H1 (cell line): ENCODE measurements at regions not wholly inside any gene's neighbourhood (a gene's known extent, or its start where the extent isn't known, plus 50 kb on each side); places are given as distances from the start of the nearest gene placed in this dataset.

Experiments used
- CTCF ChIA-PET: fragments of 300-600 bp; sonication (Branson Sonifier 250); formaldehyde crosslinking; loops from one replicate; lab custom pipeline; 2021; ENCODE audit not compliant: partially characterized antibody; lab: Charles Lee
- POLR2A ChIA-PET: fragments of 300-600 bp; sonication (Branson Sonifier 250); formaldehyde crosslinking; loops from one replicate; lab custom pipeline; 2021; ENCODE audit warnings: inconsistent platforms; ENCODE audit not compliant: partially characterized antibody; lab: Charles Lee
- DNase-seq, 2 experiments: peaks; one replicate each; pipeline versions ENCODE4 v3.0.0 to v3.0.0-alpha.2; 2010 to 2022; ENCODE audit warnings: low spot score in 2 of 2, low read depth in 1 of 2, mixed read lengths in 1 of 2
- FAIRE-seq: peaks from 2 replicates; lab custom pipeline; 2011; peaks lifted over from hg19 to GRCh38; lab: Jason Lieb, UNC
- H2AFZ ChIP-seq: 2 replicates; pipeline ENCODE4 v1.8.1; 2012; ENCODE audit warnings: low read length, inconsistent platforms
- H2AK5ac ChIP-seq: 2 replicates; pipeline ENCODE4 v1.6.1; 2013; ENCODE audit warnings: low read depth, low read length
- H2BK120ac ChIP-seq: replicated peaks from 2 replicates; pipeline ENCODE3; 2013; ENCODE audit warnings: low read depth, low read length, inconsistent platforms
- H2BK12ac ChIP-seq: 2 replicates; pipeline ENCODE4 v1.6.1; 2013; ENCODE audit warnings: low read depth, low read length
- H2BK15ac ChIP-seq: 2 replicates; pipeline ENCODE4 v1.6.1; 2013; ENCODE audit warnings: low read length
- H2BK20ac ChIP-seq: 2 replicates; pipeline ENCODE4 v1.6.1; 2013; ENCODE audit warnings: low read length
- H2BK5ac ChIP-seq: 2 replicates; pipeline ENCODE4 v1.6.1; 2013; ENCODE audit warnings: low read depth, low read length
- H3K14ac ChIP-seq: 2 replicates; pipeline ENCODE4 v1.6.1; 2013; ENCODE audit warnings: inconsistent platforms; ENCODE audit not compliant: insufficient read length
- H3K18ac ChIP-seq: 2 replicates; pipeline ENCODE4 v1.6.1; 2013; ENCODE audit warnings: low read length; ENCODE audit errors: extremely low read depth
- H3K23ac ChIP-seq: 2 replicates; pipeline ENCODE4 v1.6.1; 2013; ENCODE audit warnings: inconsistent platforms; ENCODE audit not compliant: insufficient read length
- H3K23me2 ChIP-seq: 2 replicates; pipeline ENCODE4 v1.6.1; 2013; ENCODE audit warnings: low read depth, low read length
- H3K27ac ChIP-seq: 2 replicates; pipeline ENCODE4 v1.6.1; 2011; ENCODE audit warnings: low read depth, low read length, inconsistent platforms
- H3K27me3 ChIP-seq, 4 experiments: replicated peaks in 1 of 4; 1 replicate in 1 of 4; 2 replicates in 3 of 4; pipeline versions ENCODE4 v1.6.1 to v1.8.1; 2011 to 2013; ENCODE audit warnings: low read length in 3 of 4, mild to moderate bottlenecking in 3 of 4, inconsistent platforms in 2 of 4, mixed read lengths in 2 of 4, moderate library complexity in 1 of 4; ENCODE audit not compliant: control insufficient read depth in 3 of 4, insufficient read depth in 3 of 4; ENCODE audit errors: extremely low read depth in 1 of 4
- H3K36me3 ChIP-seq, 4 experiments: 2 replicates each; pipeline versions ENCODE4 v1.6.1 to v1.8.1; 2011 to 2013; ENCODE audit warnings: mild to moderate bottlenecking in 4 of 4, low read length in 3 of 4, moderate library complexity in 2 of 4, control low read depth in 1 of 4, inconsistent platforms in 1 of 4; ENCODE audit not compliant: insufficient read depth in 4 of 4, control insufficient read depth in 2 of 4
- H3K4ac ChIP-seq: replicated peaks from 2 replicates; pipeline ENCODE3; 2013; ENCODE audit warnings: low read length, low read depth, mixed read lengths, inconsistent platforms; ENCODE audit not compliant: insufficient read length
- H3K4me1 ChIP-seq, 4 experiments: replicated peaks in 1 of 4; 1 replicate in 1 of 4; 2 replicates in 3 of 4; pipeline versions ENCODE4 v1.6.1 to v1.8.1; 2011 to 2013; ENCODE audit warnings: low read length in 3 of 4, inconsistent platforms in 2 of 4, mixed read lengths in 1 of 4; ENCODE audit not compliant: insufficient read depth in 4 of 4, control insufficient read depth in 3 of 4
- H3K4me2 ChIP-seq, 2 experiments: 2 replicates each; pipeline versions ENCODE4 v1.6.1 to v1.8.1; 2011 to 2013; ENCODE audit warnings: low read depth in 2 of 2, low read length in 2 of 2, control low read depth in 1 of 2, inconsistent platforms in 1 of 2, mild to moderate bottlenecking in 1 of 2; ENCODE audit not compliant: insufficient read depth in 1 of 2
- H3K4me3 ChIP-seq, 4 experiments: fragments of 200-600, 300-600 bp in 1 of 4; sonication (generic), shearing (Covaris generic), sonication (Bioruptor Twin) in 1 of 4; 2 replicates each; pipeline versions ENCODE4 v1.5.1 to v1.8.1; 2011 to 2016; ENCODE audit warnings: low read length in 4 of 4, low read depth in 3 of 4, control low read depth in 2 of 4, inconsistent platforms in 2 of 4, mild to moderate bottlenecking in 2 of 4, mixed read lengths in 1 of 4, moderate library complexity in 1 of 4; ENCODE audit not compliant: insufficient read depth in 2 of 4; ENCODE audit errors: extremely low read depth in 1 of 4
- H3K56ac ChIP-seq: replicated peaks from 2 replicates; pipeline ENCODE3; 2013; ENCODE audit warnings: low read depth, mild to moderate bottlenecking, mixed read lengths, low read length, inconsistent platforms; ENCODE audit not compliant: insufficient read length
- H3K79me1 ChIP-seq: 2 replicates; pipeline ENCODE4 v1.6.1; 2013; ENCODE audit warnings: low read depth, low read length, control low read depth
- H3K79me2 ChIP-seq, 2 experiments: 2 replicates each; pipeline versions ENCODE4 v1.6.1 to v1.8.1; 2012 to 2013; ENCODE audit warnings: low read length in 2 of 2, mild to moderate bottlenecking in 2 of 2, inconsistent platforms in 1 of 2; ENCODE audit not compliant: insufficient read depth in 2 of 2, control insufficient read depth in 1 of 2
- H3K9ac ChIP-seq, 4 experiments: replicated peaks in 1 of 4; 1 replicate in 1 of 4; 2 replicates in 3 of 4; pipeline versions ENCODE4 v1.6.1 to v1.8.1; 2011 to 2013; ENCODE audit warnings: low read depth in 3 of 4, low read length in 3 of 4, control low read depth in 2 of 4, mild to moderate bottlenecking in 2 of 4, moderate library complexity in 2 of 4, inconsistent platforms in 1 of 4; ENCODE audit errors: extremely low read depth in 1 of 4
- H3K9me3 ChIP-seq, 2 experiments: 2 replicates each; pipeline versions ENCODE4 v1.6.1 to v1.8.1; 2012 to 2013; ENCODE audit warnings: mild to moderate bottlenecking in 2 of 2, moderate library complexity in 2 of 2, control low read depth in 1 of 2, inconsistent platforms in 1 of 2, low read depth in 1 of 2, low read length in 1 of 2, mixed read lengths in 1 of 2; ENCODE audit not compliant: insufficient read depth in 2 of 2
- H4K20me1 ChIP-seq, 2 experiments: replicated peaks in 1 of 2; 2 replicates each; pipeline versions ENCODE3 to v1.8.1; 2011 to 2013; ENCODE audit warnings: inconsistent platforms in 2 of 2, low read length in 2 of 2, mild to moderate bottlenecking in 1 of 2; ENCODE audit not compliant: insufficient read depth in 2 of 2, control insufficient read depth in 1 of 2
- H4K5ac ChIP-seq: 2 replicates; pipeline ENCODE4 v1.6.1; 2013; ENCODE audit warnings: low read length, low read depth, mixed read lengths, inconsistent platforms; ENCODE audit not compliant: insufficient read length
- H4K8ac ChIP-seq: 2 replicates; pipeline ENCODE4 v1.8.0; 2013; ENCODE audit warnings: mild to moderate bottlenecking, moderate library complexity, low read length, inconsistent platforms; ENCODE audit not compliant: insufficient read depth; ENCODE audit errors: extremely low read depth
- H4K91ac ChIP-seq: replicated peaks from 2 replicates; pipeline ENCODE3; 2013; ENCODE audit warnings: low read length, mixed read lengths, inconsistent platforms; ENCODE audit not compliant: insufficient read length
- BRCA1 ChIP-seq: IDR thresholded peaks from 2 replicates; pipeline ENCODE4 v1.6.1; 2012; ENCODE audit warnings: low read depth, low read length, improper control_type of control experiment
- CBX5 ChIP-seq: fragments of 300-800, 300-1000 bp; sonication (generic); IDR thresholded peaks from 2 replicates; pipeline ENCODE4 v1.7.1; 2016; ENCODE audit warnings: antibody characterized with exemption, low read length, low read depth
- CTBP2 ChIP-seq: IDR thresholded peaks from 2 replicates; pipeline ENCODE4 v1.7.0; 2011; ENCODE audit warnings: borderline replicate concordance, mild to moderate bottlenecking, moderate library complexity, mixed read lengths, low read length; ENCODE audit not compliant: insufficient read depth, insufficient read length
- EP300 ChIP-seq, 2 experiments: IDR thresholded peaks; 1 replicate in 1 of 2; 2 replicates in 1 of 2; pipeline ENCODE4 v1.6.1; 2011 to 2012; ENCODE audit warnings: low read depth in 2 of 2, low read length in 2 of 2, mild to moderate bottlenecking in 2 of 2, borderline replicate concordance in 1 of 2, inconsistent platforms in 1 of 2, moderate library complexity in 1 of 2
- RXRA ChIP-seq: IDR thresholded peaks from 2 replicates; pipeline ENCODE4 v1.6.1; 2011; ENCODE audit warnings: low read depth, mild to moderate bottlenecking, low read length, moderate library complexity; ENCODE audit not compliant: insufficient read depth
- SP2 ChIP-seq: IDR thresholded peaks from 2 replicates; pipeline ENCODE4 v1.6.1; 2012; ENCODE audit warnings: mild to moderate bottlenecking, low read length, inconsistent platforms
- SUZ12 ChIP-seq: fragments of 200-600 bp; sonication (generic); IDR thresholded peaks from 2 replicates; pipeline ENCODE4 v1.6.1; 2012; ENCODE audit warnings: mild to moderate bottlenecking, inconsistent platforms, low read length, moderate library complexity, mixed read lengths
- TAF1 ChIP-seq: IDR thresholded peaks from 2 replicates; pipeline ENCODE4 v1.6.1; 2011; ENCODE audit warnings: mild to moderate bottlenecking, low read depth, low read length
- ZNF274 ChIP-seq: IDR thresholded peaks from 2 replicates; pipeline ENCODE4 v1.7.0; 2012; ENCODE audit warnings: low read length, borderline replicate concordance; ENCODE audit errors: extremely low read depth
- WGBS, 2 experiments: shearing (Covaris generic) in 1 of 2; methylation state at CpG; one replicate each; pipeline versions ENCODE4 v1.1.6 to v1.1.7; 2013 to 2015; ENCODE audit warnings: low lambda C conversion rate in 2 of 2, mixed read lengths in 2 of 2, inconsistent platforms in 1 of 2, low coverage in 1 of 2, missing lambda C conversion rate in 1 of 2; ENCODE audit not compliant: insufficient replicate concordance in 2 of 2, insufficient coverage in 1 of 2, insufficient read length in 1 of 2; ENCODE audit errors: extremely low coverage in 1 of 2, missing lambda C conversion rate in 1 of 2; 5-methylcytosine and 5-hydroxymethylcytosine counted together

- 91% methylated on average over 14 of the region's 14 CpGs; no CpG with 5 or more reads in 1 of the 2 experiments for WGBS, 2 experiments
- Histone ChIP-seq H3K79me1 (no peaks in the 10 kb centered on the region), H3K56ac (no peak overlapping the region), H3K9me3 (no peaks in the 10 kb centered on the region), H3K9ac (no peak overlapping the region), H3K27ac (no peak overlapping the region), H3K4me3 (no peak overlapping the region), H3K79me2 (no peaks in the 10 kb centered on the region), H3K18ac (no peak overlapping the region), H3K23ac (no peak overlapping the region), H2BK12ac (no peak overlapping the region), H3K23me2 (no peaks in the 10 kb centered on the region), H4K91ac (no peak overlapping the region), H4K8ac (no peak overlapping the region), H3K4me2 (no peak overlapping the region), H3K36me3 (no peaks in the 10 kb centered on the region), H2AFZ (no peak overlapping the region), H3K4ac (no peak overlapping the region), H4K20me1 (no peaks in the 10 kb centered on the region), H3K14ac (no peak overlapping the region), H4K5ac (no peak overlapping the region), H2BK20ac (no peak overlapping the region), H2BK5ac (no peak overlapping the region), H2AK5ac (no peak overlapping the region), H3K4me1 (peaks cover 0 to 3% (median 0%) of the 10 kb centered on the region in 4 experiments; a peak in 2 of 7 replicates), H2BK120ac (no peak overlapping the region), H2BK15ac (no peak overlapping the region), H3K27me3 (no peaks in the 10 kb centered on the region)
- DNase-seq (no peak), FAIRE-seq (no peak)
- TF ChIP-seq RXRA (no peak), TAF1 (no peak), ZNF274 (no peak), CBX5 (no peak), SP2 (no peak), CTBP2 (no peak), EP300 (IDR thresholded peaks at IDR 0.05; ENCODE audit: borderline replicate concordance in 1 of 2, low read depth in 2 of 2, low read length in 2 of 2) (no peak), BRCA1 (no peak), SUZ12 (no peak)
- ChIA-PET CTCF (interaction anchor here (0.6 to 1.2 kb wide), 2 partner anchors 12 to 23 kb away, joined by 3 to 5 read pairs; no protein-coding TSS in a partner anchor), POLR2A (interaction anchor here (1.2 kb wide), 1 partner anchor 22 kb away, joined by 3 read pairs; no protein-coding TSS in a partner anchor)
Observed at GRCh38 chr18:77984178-77984577, 734.5 kb downstream of the GALR1 start.
